Gastroesophageal sphincter (tissue), 4 donors: ENCODE measurements at regions not wholly inside any gene's neighbourhood (a gene's known extent, or its start where the extent isn't known, plus 50 kb on each side); places are given as distances from the start of the nearest gene placed in this dataset.

ENCODE experiments used
- ATAC-seq: fragments of 150-250 bp; one replicate; pipeline ENCODE4 v1.9.1; 2016; ENCODE audit warnings: mild to moderate bottlenecking, moderate library complexity
- H3K27ac ChIP-seq, 4 donors: fragments of 200-600 bp; sonication (generic) in 3 of 4; 1 replicate in 3 of 4; 2 replicates in 1 of 4; pipeline ENCODE4 v1.5.1; 2016 to 2019
- H3K27me3 ChIP-seq: fragments of 200-600 bp; sonication (generic); one replicate; pipeline ENCODE4 v1.5.1; 2019
- H3K36me3 ChIP-seq, 2 donors: fragments of 200-600 bp; sonication (generic); one replicate each; pipeline ENCODE4 v1.5.1; 2019; ENCODE audit warnings: control low read depth in 1 of 2
- H3K4me1 ChIP-seq, 3 donors: fragments of 200-600 bp; sonication (generic); 1 replicate in 2 of 3; 2 replicates in 1 of 3; pipeline ENCODE4 v1.5.1; 2016 to 2019; ENCODE audit warnings: control low read depth in 2 of 3
- H3K4me3 ChIP-seq, 2 donors: fragments of 200-600 bp; sonication (generic); one replicate each; pipeline ENCODE4 v1.5.1; 2019; ENCODE audit warnings: mild to moderate bottlenecking in 1 of 2, moderate library complexity in 1 of 2
- H3K9me3 ChIP-seq, 3 donors: fragments of 200-600 bp; sonication (generic); one replicate each; pipeline ENCODE4 v1.5.1; 2017 to 2019; ENCODE audit warnings: control low read depth in 2 of 3
- CTCF ChIP-seq, 4 experiments: fragments of 200-600 bp in 2 of 4; fragments of 450-650 bp in 2 of 4; sonication (generic) in 1 of 4; IDR thresholded peaks; one replicate each; pipeline ENCODE4 v1.5.1; 2017 to 2019; ENCODE audit warnings: antibody characterized with exemption in 4 of 4, mild to moderate bottlenecking in 2 of 4, moderate library complexity in 2 of 4
- EP300 ChIP-seq: sonication (generic); formaldehyde crosslinking; IDR thresholded peaks from one replicate; pipeline ENCODE4 v1.6.1; 2017; ENCODE audit warnings: antibody characterized with exemption, mild to moderate bottlenecking
- POLR2A ChIP-seq, 2 donors: fragments of 450-650 bp; IDR thresholded peaks; one replicate each; pipeline ENCODE4 v1.6.1; 2017; ENCODE audit warnings: antibody characterized with exemption in 2 of 2, mild to moderate bottlenecking in 2 of 2, moderate library complexity in 1 of 2
- POLR2AphosphoS5 ChIP-seq: sonication (generic); formaldehyde crosslinking; IDR thresholded peaks from one replicate; pipeline ENCODE4 v1.6.1; 2017; ENCODE audit warnings: antibody characterized with exemption
- WGBS, 2 donors: methylation state at CpG; one replicate each; pipeline ENCODE4 v1.1.5; 2018; ENCODE audit warnings: low coverage in 1 of 2; 5-methylcytosine and 5-hydroxymethylcytosine counted together

DNA sequence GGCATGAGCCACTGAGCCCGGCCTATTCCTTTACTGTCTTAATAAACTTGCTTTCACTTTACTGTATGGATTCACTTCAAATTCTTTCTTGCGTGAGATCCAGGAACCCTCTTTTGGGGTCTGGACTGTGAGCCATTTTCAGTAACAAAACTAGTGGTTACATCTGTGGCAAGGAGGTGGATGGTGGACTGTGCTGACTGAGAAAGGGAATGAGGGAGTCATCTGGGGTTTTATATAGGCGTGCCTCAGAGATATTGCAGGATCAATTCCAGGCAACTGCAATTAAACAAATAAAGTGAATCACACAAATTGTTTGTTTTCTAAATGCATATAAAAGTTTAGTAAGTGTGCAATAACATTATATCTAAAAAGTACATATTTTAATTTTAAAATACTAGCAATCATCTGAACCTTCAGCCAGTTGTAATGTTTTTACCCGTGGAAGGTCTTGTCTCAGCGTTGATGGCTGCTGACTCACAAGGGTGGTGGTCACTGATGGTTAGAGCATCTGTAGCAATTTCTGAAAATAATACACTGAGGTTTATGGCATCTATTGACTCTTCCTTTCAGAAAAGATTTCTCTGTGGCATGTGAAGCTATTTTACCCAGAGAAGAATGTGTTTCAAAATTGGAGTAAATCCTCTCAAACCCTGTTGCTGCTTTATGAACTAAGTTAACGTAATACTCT, 111.4 kb upstream of the FKBP1C start:
- H3K4me3 ChIP-seq, result no peak overlapping the region
- no peaks in the 10 kb centered on the region for H3K27me3 ChIP-seq
- no peak for ATAC-seq
- no peak for TF ChIP-seq CTCF (IDR thresholded peaks at IDR 0.05)
- no peak for TF ChIP-seq POLR2A (IDR thresholded peaks at IDR 0.05)
- TF ChIP-seq EP300, result no peak
- no peak for TF ChIP-seq POLR2AphosphoS5
- H3K27ac ChIP-seq, result no peak overlapping the region
- H3K36me3 ChIP-seq, result no peaks in the 10 kb centered on the region
- WGBS, 2 donors, result 83 to 89% methylated on average over 5 to 6 of the region's 6 CpGs
- H3K4me1 ChIP-seq, result no peaks in the 10 kb centered on the region
- H3K9me3 ChIP-seq, result no peaks in the 10 kb centered on the region

GRCh38 chr6:63114610-63115211, 96.6 kb upstream of the FKBP1C start:
- ATAC-seq, result no peak
- TF ChIP-seq CTCF (IDR thresholded peaks at IDR 0.05) (no peak), EP300 (no peak), POLR2A (IDR thresholded peaks at IDR 0.05) (no peak), POLR2AphosphoS5 (no peak)
- no peak overlapping the region for H3K27ac ChIP-seq
- H3K4me1 ChIP-seq, result no peaks in the 10 kb centered on the region
- no peaks in the 10 kb centered on the region for H3K36me3 ChIP-seq
- no peaks in the 10 kb centered on the region for H3K27me3 ChIP-seq
- no peaks in the 10 kb centered on the region for H3K9me3 ChIP-seq
- no peak overlapping the region for H3K4me3 ChIP-seq
- WGBS, 2 donors, result 42 to 59% methylated on average over 2 of the region's 2 CpGs

DNA sequence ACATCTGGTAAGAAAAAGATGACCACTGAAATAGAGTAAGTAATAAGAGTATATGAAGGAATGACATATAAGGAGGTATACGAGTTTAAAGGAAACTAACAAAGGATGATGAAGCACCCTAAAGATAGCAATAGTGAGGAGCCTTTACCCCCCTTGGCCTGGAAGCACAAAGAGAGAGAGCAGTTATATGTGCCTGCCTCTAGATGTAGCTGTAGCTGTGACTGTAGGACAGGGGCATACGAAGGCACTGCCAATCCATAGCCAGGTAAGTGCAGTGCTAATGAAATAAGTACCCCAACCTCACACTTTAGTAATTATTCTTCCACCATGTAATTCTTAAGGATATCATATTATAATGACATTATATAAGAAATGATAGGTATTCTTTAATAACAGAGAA, 90.1 kb upstream of the FKBP1C start:
- Histone ChIP-seq H3K4me1 (no peaks in the 10 kb centered on the region), H3K27ac (no peak overlapping the region), H3K27me3 (no peaks in the 10 kb centered on the region), H3K4me3 (no peak overlapping the region), H3K36me3 (no peaks in the 10 kb centered on the region), H3K9me3 (no peaks in the 10 kb centered on the region)
- TF ChIP-seq EP300 (no peak), CTCF (IDR thresholded peaks at IDR 0.05) (no peak), POLR2A (IDR thresholded peaks at IDR 0.05) (no peak), POLR2AphosphoS5 (no peak)
- ATAC-seq, result no peak
- WGBS, 2 donors, result 25 to 33% methylated on average over 2 of the region's 2 CpGs

- WGBS, 2 donors, result 86 to 100% methylated on average over 1 to 2 of the region's 3 CpGs
- Histone ChIP-seq H3K4me3 (no peak overlapping the region), H3K4me1 (no peaks in the 10 kb centered on the region), H3K27ac (no peak overlapping the region), H3K9me3 (peaks cover 0 to 9% (median 0%) of the 10 kb centered on the region in 3 donors), H3K36me3 (no peaks in the 10 kb centered on the region), H3K27me3 (no peaks in the 10 kb centered on the region)
- TF ChIP-seq CTCF (IDR thresholded peaks at IDR 0.05) (no peak), POLR2A (IDR thresholded peaks at IDR 0.05) (no peak), EP300 (no peak), POLR2AphosphoS5 (no peak)
- no peak for ATAC-seq
These were observed 71.2 kb upstream of the FKBP1C start for GRCh38 chr6:63140114-63140513.
